Esophagus muscularis mucosa (tissue), 4 donors: ENCODE measurements at regions not wholly inside any gene's neighbourhood (a gene's known extent, or its start where the extent isn't known, plus 50 kb on each side); places are given as distances from the start of the nearest gene placed in this dataset.

ENCODE experiments used
- CTCF ChIP-seq, 3 experiments: fragments of 200-600 bp in 2 of 3; fragments of 450-650 bp in 1 of 3; sonication (generic) in 2 of 3; IDR thresholded peaks; one replicate each; pipeline ENCODE4 v1.5.1; 2017 to 2019; ENCODE audit warnings: antibody characterized with exemption in 3 of 3, mild to moderate bottlenecking in 2 of 3, moderate library complexity in 1 of 3
- EP300 ChIP-seq: sonication (generic); formaldehyde crosslinking; IDR thresholded peaks from one replicate; pipeline ENCODE4 v1.6.1; 2017; ENCODE audit warnings: antibody characterized with exemption
- POLR2A ChIP-seq: fragments of 450-650 bp; IDR thresholded peaks from one replicate; pipeline ENCODE4 v1.6.1; 2017; ENCODE audit warnings: antibody characterized with exemption, moderate library complexity, mild to moderate bottlenecking, low read depth
- POLR2AphosphoS5 ChIP-seq, 2 donors: sonication (generic); formaldehyde crosslinking; IDR thresholded peaks; one replicate each; pipeline ENCODE4 v1.6.1; 2017; ENCODE audit warnings: antibody characterized with exemption in 2 of 2

GRCh38 chr1:60950224-60951063 lies 131.9 kb upstream of the NFIA start:
- TF ChIP-seq POLR2A (no peak), EP300 (no peak), CTCF (IDR thresholded peaks at IDR 0.05) (no peak), POLR2AphosphoS5 (IDR thresholded peaks at IDR 0.05) (no peak)
